GM20431 (cell line): ENCODE measurements at regions not wholly inside any gene's neighbourhood (a gene's known extent, or its start where the extent isn't known, plus 50 kb on each side); places are given as distances from the start of the nearest gene placed in this dataset.

ENCODE experiments used
- in situ Hi-C: fragments of 300-500 bp; cut with MseI, MboI; formaldehyde crosslinking; loops from one replicate; pipeline ENCODE4 v1.15.0; 2020; ENCODE audit warnings: low sequenced_read_pairs; ENCODE audit not compliant: unreplicated experiment

- in situ Hi-C loops = no loop called here
Observed at GRCh38 chr20:24207803-24208300, 219.3 kb upstream of the GGTLC1 start.

GRCh38 chr20:24206995-24207394 is 218.4 kb upstream of the GGTLC1 start:
- in situ Hi-C loops = no loop called here

GRCh38 chr20:24203526-24204183 is 215.1 kb upstream of the GGTLC1 start:
- in situ Hi-C loops = no loop called here

GRCh38 chr20:24199501-24199900 is 210.9 kb upstream of the GGTLC1 start:
- in situ Hi-C loops = no loop called here

- in situ Hi-C loops = no loop called here
Observed at GRCh38 chr20:24194143-24194542, 205.6 kb upstream of the GGTLC1 start.

GRCh38 chr20:24190905-24191304 is 202.3 kb upstream of the GGTLC1 start:
- in situ Hi-C loops = no loop called here

- in situ Hi-C loops = no loop called here
Observed at GRCh38 chr20:24185791-24186190, 197.2 kb upstream of the GGTLC1 start.

- in situ Hi-C loops = no loop called here
Observed at GRCh38 chr20:24181151-24181550, 192.6 kb upstream of the GGTLC1 start.

- in situ Hi-C loops = loop anchor here (25.0 kb wide), 1 partner anchor 743 kb away; no protein-coding TSS in a partner anchor
Observed at GRCh38 chr20:24169256-24169655, 180.7 kb upstream of the GGTLC1 start.

- in situ Hi-C loops = loop anchor here (25.0 kb wide), 1 partner anchor 746 kb away; no protein-coding TSS in a partner anchor
Observed at GRCh38 chr20:24166412-24166811, 177.8 kb upstream of the GGTLC1 start.

- in situ Hi-C loops = loop anchor here (25.0 kb wide), 1 partner anchor 746 kb away; no protein-coding TSS in a partner anchor
Observed at GRCh38 chr20:24166123-24166381, 177.5 kb upstream of the GGTLC1 start.

- in situ Hi-C loops = loop anchor here (25.0 kb wide), 1 partner anchor 747 kb away; no protein-coding TSS in a partner anchor
Observed at GRCh38 chr20:24165301-24166122, 176.9 kb upstream of the GGTLC1 start.

- in situ Hi-C loops = loop anchor here (25.0 kb wide), 1 partner anchor 748 kb away; no protein-coding TSS in a partner anchor
Observed at GRCh38 chr20:24164360-24164759, 175.8 kb upstream of the GGTLC1 start.

- in situ Hi-C loops = loop anchor here (25.0 kb wide), 1 partner anchor 749 kb away; no protein-coding TSS in a partner anchor
Observed at GRCh38 chr20:24163506-24163905, 174.9 kb upstream of the GGTLC1 start.

- in situ Hi-C loops = loop anchor here (25.0 kb wide), 1 partner anchor 752 kb away; no protein-coding TSS in a partner anchor
Observed at GRCh38 chr20:24160563-24161281, 172.1 kb upstream of the GGTLC1 start.

GRCh38 chr20:24158281-24158680 is 169.7 kb upstream of the GGTLC1 start:
- in situ Hi-C loops = loop anchor here (25.0 kb wide), 1 partner anchor 754 kb away; no protein-coding TSS in a partner anchor

GRCh38 chr20:24157213-24157612 is 168.6 kb upstream of the GGTLC1 start:
- in situ Hi-C loops = loop anchor here (25.0 kb wide), 1 partner anchor 755 kb away; no protein-coding TSS in a partner anchor

- in situ Hi-C loops = loop anchor here (25.0 kb wide), 1 partner anchor 759 kb away; no protein-coding TSS in a partner anchor
Observed at GRCh38 chr20:24153101-24154040, 164.8 kb upstream of the GGTLC1 start.
